IMR-90 (cell line): ENCODE measurements at regions not wholly inside any gene's neighbourhood (a gene's known extent, or its start where the extent isn't known, plus 50 kb on each side); places are given as distances from the start of the nearest gene placed in this dataset.

Experiments used
- ATAC-seq: fragments of 200-7000 bp; cut with Tn5 transposase; 2 replicates; pipeline ENCODE4 v1.9.1; 2020; ENCODE audit warnings: low read depth, mild to moderate bottlenecking, moderate library complexity
- BruUV-seq: library from RNA; stranded (reverse); fragments of 400-500 nt; replicated peaks from 2 replicates; lab custom pipeline; 2021; lab: Mats Ljungman, UMichigan
- CTCF ChIA-PET: fragments of 300-600 bp; formaldehyde crosslinking; extraction: SDS; loops from one replicate; lab custom pipeline; 2021; ENCODE audit warnings: antibody characterized with exemption; lab: Yijun Ruan, JAX
- POLR2A ChIA-PET: fragments of 300-600 bp; sonication (Branson Sonifier 250); formaldehyde crosslinking; loops from one replicate; lab custom pipeline; 2022; ENCODE audit warnings: antibody characterized with exemption; ENCODE audit not compliant: unreplicated experiment; lab: Charles Lee
- DNase-seq: peaks from one replicate; pipeline ENCODE4 v3.0.0; 2013
- H2AFZ ChIP-seq: replicated peaks from 2 replicates; pipeline ENCODE3; 2013; ENCODE audit warnings: low read length, mild to moderate bottlenecking; ENCODE audit not compliant: poor library complexity
- H2AK5ac ChIP-seq: 2 replicates; pipeline ENCODE4 v1.6.1; 2013; ENCODE audit warnings: low read depth, low read length, inconsistent platforms
- H2AK9ac ChIP-seq: replicated peaks from 2 replicates; pipeline ENCODE3; 2013; ENCODE audit warnings: mild to moderate bottlenecking, low read depth, low read length, moderate library complexity; ENCODE audit not compliant: poor library complexity
- H2BK120ac ChIP-seq: 2 replicates; pipeline ENCODE4 v1.6.1; 2013; ENCODE audit warnings: low read depth, low read length, inconsistent platforms
- H2BK15ac ChIP-seq: 3 replicates; pipeline ENCODE4 v1.6.1; 2013; ENCODE audit warnings: low read depth, low read length, inconsistent platforms
- H2BK20ac ChIP-seq: 2 replicates; pipeline ENCODE4 v1.6.1; 2013; ENCODE audit warnings: low read depth, mild to moderate bottlenecking, inconsistent platforms, low read length, moderate library complexity
- H2BK5ac ChIP-seq: 2 replicates; pipeline ENCODE4 v1.6.1; 2013; ENCODE audit warnings: mild to moderate bottlenecking, low read depth, low read length, inconsistent platforms; ENCODE audit not compliant: poor library complexity, severe bottlenecking
- H3K14ac ChIP-seq: replicated peaks from 2 replicates; pipeline ENCODE4 v1.6.1; 2013; ENCODE audit warnings: low read depth, low read length, inconsistent platforms
- H3K18ac ChIP-seq: 2 replicates; pipeline ENCODE4 v1.6.1; 2013; ENCODE audit warnings: low read depth, low read length, control low read depth
- H3K23ac ChIP-seq: 2 replicates; pipeline ENCODE4 v1.6.1; 2013; ENCODE audit warnings: low read depth, low read length, inconsistent platforms
- H3K27ac ChIP-seq: 2 replicates; pipeline ENCODE4 v1.5.1; 2013; ENCODE audit warnings: mild to moderate bottlenecking, control low read depth, low read length; ENCODE audit not compliant: insufficient read depth
- H3K27me3 ChIP-seq: 2 replicates; pipeline ENCODE4 v1.6.1; 2013; ENCODE audit warnings: low read length; ENCODE audit not compliant: control insufficient read depth, insufficient read depth
- H3K36me3 ChIP-seq: 2 replicates; pipeline ENCODE4 v1.6.1; 2013; ENCODE audit warnings: low read length, mixed read lengths; ENCODE audit not compliant: control insufficient read depth, insufficient read depth
- H3K4ac ChIP-seq: 2 replicates; pipeline ENCODE4 v1.6.1; 2013; ENCODE audit warnings: low read depth, low read length, inconsistent platforms
- H3K4me1 ChIP-seq: 2 replicates; pipeline ENCODE4 v1.6.1; 2013; ENCODE audit warnings: low read length, mixed read lengths; ENCODE audit not compliant: control insufficient read depth, insufficient read depth
- H3K4me2 ChIP-seq: 2 replicates; pipeline ENCODE4 v1.6.1; 2013; ENCODE audit warnings: low read depth, mild to moderate bottlenecking, control low read depth, low read length, moderate library complexity
- H3K4me3 ChIP-seq: 2 replicates; pipeline ENCODE4 v1.5.1; 2013; ENCODE audit warnings: low read depth, mild to moderate bottlenecking, control low read depth, low read length, moderate library complexity; ENCODE audit not compliant: insufficient read depth
- H3K56ac ChIP-seq: 2 replicates; pipeline ENCODE4 v1.6.1; 2013; ENCODE audit warnings: low read length, inconsistent platforms; ENCODE audit not compliant: insufficient read depth; ENCODE audit errors: extremely low read depth
- H3K79me1 ChIP-seq, 2 experiments: 2 replicates each; pipeline ENCODE4 v1.6.1; 2013; ENCODE audit warnings: low read length in 2 of 2, inconsistent platforms in 1 of 2, low read depth in 1 of 2
- H3K9ac ChIP-seq: 2 replicates; pipeline ENCODE4 v1.6.1; 2013; ENCODE audit warnings: low read depth, low read length, control low read depth
- H3K9me1 ChIP-seq: 2 replicates; pipeline ENCODE4 v1.6.1; 2013; ENCODE audit warnings: low read length, inconsistent platforms; ENCODE audit not compliant: insufficient read depth
- H3K9me3 ChIP-seq: 2 replicates; pipeline ENCODE4 v1.6.1; 2013; ENCODE audit warnings: low read length; ENCODE audit not compliant: control insufficient read depth, insufficient read depth
- H4K20me1 ChIP-seq: 2 replicates; pipeline ENCODE4 v1.6.1; 2013; ENCODE audit warnings: low read length, inconsistent platforms; ENCODE audit not compliant: insufficient read depth
- H4K5ac ChIP-seq: 2 replicates; pipeline ENCODE4 v1.6.1; 2013; ENCODE audit warnings: mild to moderate bottlenecking, low read depth, low read length, control low read depth
- H4K8ac ChIP-seq, 2 experiments: 2 replicates each; pipeline ENCODE4 v1.6.1; 2013; ENCODE audit warnings: low read depth in 2 of 2, low read length in 2 of 2, control low read depth in 1 of 2, inconsistent platforms in 1 of 2
- H4K91ac ChIP-seq: 2 replicates; pipeline ENCODE4 v1.6.1; 2013; ENCODE audit warnings: low read depth, low read length, inconsistent platforms; ENCODE audit not compliant: insufficient read depth
- FOS ChIP-seq: fragments of 150-350 bp; IDR thresholded peaks from 2 replicates; pipeline ENCODE4 v1.6.1; 2016; ENCODE audit warnings: low read depth, low read length
- MXI1 ChIP-seq: IDR thresholded peaks from 2 replicates; pipeline ENCODE4 v1.6.1; 2012; ENCODE audit warnings: low read depth, mild to moderate bottlenecking, low read length, moderate library complexity, borderline replicate concordance
- RFX5 ChIP-seq: IDR thresholded peaks from 2 replicates; pipeline ENCODE4 v1.8.0; 2012; ENCODE audit warnings: low read depth, mild to moderate bottlenecking, low read length, moderate library complexity
- dilution Hi-C: fragments of 300-500 bp; cut with HindIII; formaldehyde crosslinking; loops from one replicate; pipeline ENCODE4 v1.14.3; 2018; ENCODE audit warnings: low sequenced_read_pairs; ENCODE audit not compliant: unreplicated experiment
- in situ Hi-C: fragments of 300-500 bp; cut with MboI; formaldehyde crosslinking; loops from 3 replicates; pipeline ENCODE4 v1.14.3; 2019; ENCODE audit warnings: low sequenced_read_pairs, inconsistent platforms, mixed read lengths
- intact Hi-C: fragments of 100-400 bp; cut with micrococcal nuclease; formaldehyde crosslinking; loops from 2 replicates; pipeline ENCODE4 v1.10.0; 2022

DNA sequence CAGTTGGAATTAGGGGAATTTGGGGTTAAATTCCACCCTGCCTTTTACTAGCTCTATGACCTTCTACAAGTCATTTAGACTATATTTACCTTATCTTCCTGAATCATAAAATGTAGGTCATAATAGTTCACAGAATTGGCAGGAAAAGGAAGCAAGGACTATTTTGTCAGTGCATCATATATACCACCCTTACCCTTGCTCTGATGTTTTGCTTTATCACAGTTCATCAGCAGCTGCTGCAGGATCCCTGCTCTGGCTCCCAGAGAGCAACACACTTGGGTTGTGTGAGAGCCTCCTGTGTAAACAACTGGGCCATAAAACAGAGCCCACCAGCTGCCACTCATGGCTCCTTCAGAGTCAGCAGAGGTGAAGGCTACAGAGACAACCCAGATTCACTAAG lies 631.6 kb upstream of the CAMK1G start:
- no peaks in the 10 kb centered on the region for H3K36me3 ChIP-seq
- H3K18ac ChIP-seq, result no peak overlapping the region
- H2AFZ ChIP-seq, result no peak overlapping the region
- in situ Hi-C loops, result no loop called here
- ChIA-PET CTCF (interaction anchor here (0.7 kb wide), 1 partner anchor 19 kb away, joined by 4 read pairs; no protein-coding TSS in a partner anchor), POLR2A (no interaction called here)
- intact Hi-C loops, result no loop called here
- H3K4me2 ChIP-seq, result no peak overlapping the region
- BruUV-seq, result no TSS peak
- no peak overlapping the region for H3K14ac ChIP-seq
- peaks cover 6% of the 10 kb centered on the region for H3K9me3 ChIP-seq
- no peak for ATAC-seq
- H2BK120ac ChIP-seq, result no peak overlapping the region
- no peaks in the 10 kb centered on the region for H4K20me1 ChIP-seq
- H3K23ac ChIP-seq, result no peak overlapping the region
- H3K79me1 ChIP-seq, result no peaks in the 10 kb centered on the region
- no peak overlapping the region for H4K5ac ChIP-seq
- no peak overlapping the region for H4K8ac ChIP-seq
- dilution Hi-C loops, result no loop called here
- TF ChIP-seq RFX5, result no peak
- no peak for TF ChIP-seq MXI1
- TF ChIP-seq FOS, result no peak
- no peak overlapping the region for H3K56ac ChIP-seq
- no peak overlapping the region for H2BK5ac ChIP-seq
- H2BK15ac ChIP-seq, result no peak overlapping the region
- no peaks in the 10 kb centered on the region for H3K4me1 ChIP-seq
- no peak overlapping the region for H3K4ac ChIP-seq
- no peak overlapping the region for H2BK20ac ChIP-seq
- H3K27ac ChIP-seq, result no peak overlapping the region
- no peak overlapping the region for H2AK5ac ChIP-seq
- no peak overlapping the region for H2AK9ac ChIP-seq
- no peak overlapping the region for H3K4me3 ChIP-seq
- no peak overlapping the region for H4K91ac ChIP-seq
- H3K27me3 ChIP-seq, result no peaks in the 10 kb centered on the region
- H3K9ac ChIP-seq, result no peak overlapping the region
- H3K9me1 ChIP-seq, result no peaks in the 10 kb centered on the region
- DNase-seq, result no peak
